HG03354 (cell line): ENCODE measurements at regions not wholly inside any gene's neighbourhood (a gene's known extent, or its start where the extent isn't known, plus 50 kb on each side); places are given as distances from the start of the nearest gene placed in this dataset.
"Not testable (repeated sequence)": the region's sequence is repeated elsewhere in the genome, so short reads cannot be mapped to it uniquely, and the experiment has no call there.

ENCODE experiments used
- ATAC-seq: cut with Tn5 transposase; IDR thresholded peaks from one replicate; pipeline ENCODE4 v1.9.1; 2021; ENCODE audit warnings: mild to moderate bottlenecking; ENCODE audit not compliant: unreplicated experiment, poor library complexity, severe bottlenecking

- not testable (repeated sequence) for ATAC-seq
Measured at GRCh38 chr15:28614420-28614819, 61.1 kb downstream of the GOLGA6L25 start.

GRCh38 chr15:28621704-28622103, 68.3 kb downstream of the GOLGA6L25 start:
- not testable (repeated sequence) for ATAC-seq

GRCh38 chr15:28622197-28622596, 68.8 kb downstream of the GOLGA6L25 start:
- ATAC-seq = peak; percentile 62

- not testable (repeated sequence) for ATAC-seq
Measured at GRCh38 chr15:28624381-28624780, 71.0 kb downstream of the GOLGA6L25 start.

- ATAC-seq = not testable (repeated sequence)
Measured at GRCh38 chr15:28639016-28639415, 73.2 kb downstream of the GOLGA8M start.
